Activated CD4-positive, alpha-beta T cell treated with anti-CD3 and anti-CD28 coated beads, Interleukin-2, Interleukin-4, amounts not matched to agents 100 ng/mL and 50 ng/mL, durations not matched to agents 16 hours and 8 hours (primary cell): ENCODE measurements at regions not wholly inside any gene's neighbourhood (a gene's known extent, or its start where the extent isn't known, plus 50 kb on each side); places are given as distances from the start of the nearest gene placed in this dataset.
"Not testable (repeated sequence)": the region's sequence is repeated elsewhere in the genome, so short reads cannot be mapped to it uniquely, and the experiment has no call there.

ENCODE experiments used
- DNase-seq: peaks from one replicate; pipeline ENCODE4 v3.0.0-alpha.2; 2020; ENCODE audit warnings: low spot score

DNA sequence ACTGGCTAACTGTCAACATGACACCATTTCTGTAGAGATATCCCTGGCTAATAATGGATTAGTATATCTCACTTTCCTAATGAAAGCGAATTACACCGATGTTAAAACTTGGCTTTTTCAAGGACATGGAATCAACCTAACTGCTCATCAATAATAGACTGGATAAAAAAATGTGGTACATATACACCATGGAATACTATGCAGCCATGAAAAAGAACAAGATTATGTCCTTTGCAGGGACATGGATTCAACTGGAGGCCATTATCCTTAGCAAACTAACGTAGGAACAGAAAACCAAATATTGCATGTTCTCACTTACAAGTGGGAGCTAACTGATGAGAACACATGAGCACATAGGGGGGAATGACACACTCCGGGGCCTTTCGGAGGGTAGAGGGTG is 62.6 kb downstream of the ZIC1 start:
- no peak for DNase-seq

- DNase-seq = no peak
Measured at GRCh38 chr3:147472846-147473245, 63.7 kb downstream of the ZIC1 start.

DNA sequence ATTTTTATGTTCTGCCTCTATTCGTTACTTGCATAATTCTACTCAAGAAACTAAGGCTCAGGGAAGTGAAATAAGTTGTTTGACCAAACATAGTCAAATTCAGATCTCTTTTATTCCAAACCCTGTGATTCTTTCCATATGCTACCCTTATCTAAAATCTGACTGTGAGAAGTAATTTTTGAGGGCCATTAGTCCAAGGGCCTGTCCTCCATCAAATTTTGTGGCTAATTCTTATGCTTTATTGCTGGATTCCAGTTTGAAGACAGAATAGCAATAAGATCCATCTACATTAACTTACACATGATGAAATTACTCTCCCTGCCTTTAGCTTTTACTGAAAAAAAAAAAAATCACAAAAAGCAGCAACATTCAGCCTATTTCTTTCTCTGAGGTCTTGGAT is 74.0 kb downstream of the ZIC1 start:
- DNase-seq = no peak

DNA sequence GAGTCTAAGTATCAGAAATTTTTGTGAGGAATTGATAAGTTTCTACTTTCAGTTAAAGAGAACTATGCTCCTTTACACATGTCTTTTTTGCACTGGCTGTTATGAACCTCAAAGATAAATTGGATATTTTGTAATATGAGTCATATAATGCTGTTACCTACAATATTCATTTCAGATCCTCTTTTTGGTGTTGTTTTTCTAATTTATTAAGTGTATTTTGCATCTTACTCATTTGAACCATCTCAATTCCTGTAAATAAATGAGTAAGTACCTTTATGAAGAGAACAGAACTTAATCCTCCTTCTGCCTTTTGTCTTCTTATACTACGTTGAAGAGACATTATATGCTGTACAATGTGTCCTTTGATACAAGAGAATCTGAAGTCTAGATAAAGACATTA is 74.4 kb downstream of the ZIC1 start:
- DNase-seq = no peak

DNA sequence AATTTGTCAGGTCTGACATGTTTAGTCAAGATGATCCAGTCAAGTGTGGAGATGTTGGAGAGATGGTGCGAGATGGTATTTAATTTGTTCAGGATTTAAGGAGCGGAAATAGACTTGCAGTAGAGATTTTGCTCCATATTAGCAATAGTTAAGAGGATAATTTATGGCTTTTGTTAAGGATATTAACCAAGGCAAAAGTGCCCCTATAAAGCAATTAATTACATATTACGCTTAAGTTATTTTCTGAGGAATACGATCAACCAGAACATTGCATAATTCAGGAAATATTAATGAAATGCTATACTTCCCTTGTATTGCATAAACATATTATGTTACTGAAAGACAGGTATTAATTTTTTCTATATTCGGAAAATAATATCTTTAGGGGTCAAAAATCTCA is 83.9 kb downstream of the ZIC1 start:
- no peak for DNase-seq

DNA sequence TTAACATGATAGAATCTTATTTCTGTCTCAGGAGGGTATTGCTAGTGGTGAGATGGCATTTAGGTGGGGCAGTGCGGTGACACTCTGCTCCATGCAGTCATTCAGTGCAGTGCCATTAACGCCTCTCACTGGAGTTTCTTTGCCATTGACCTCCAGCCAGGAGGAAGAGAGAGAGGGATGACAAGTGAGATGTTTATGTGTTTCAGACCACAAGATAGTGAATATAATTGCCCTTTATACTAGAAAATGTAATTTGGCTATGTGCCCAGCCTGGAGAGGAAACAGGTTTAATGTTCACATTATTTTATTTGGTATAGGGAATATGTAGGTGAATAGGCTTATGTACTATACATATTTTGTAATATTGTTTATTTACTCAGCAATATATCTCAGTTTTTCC is 84.5 kb downstream of the ZIC1 start:
- DNase-seq = no peak

GRCh38 chr3:147497286-147497685 is 88.1 kb downstream of the ZIC1 start:
- DNase-seq = no peak

DNA sequence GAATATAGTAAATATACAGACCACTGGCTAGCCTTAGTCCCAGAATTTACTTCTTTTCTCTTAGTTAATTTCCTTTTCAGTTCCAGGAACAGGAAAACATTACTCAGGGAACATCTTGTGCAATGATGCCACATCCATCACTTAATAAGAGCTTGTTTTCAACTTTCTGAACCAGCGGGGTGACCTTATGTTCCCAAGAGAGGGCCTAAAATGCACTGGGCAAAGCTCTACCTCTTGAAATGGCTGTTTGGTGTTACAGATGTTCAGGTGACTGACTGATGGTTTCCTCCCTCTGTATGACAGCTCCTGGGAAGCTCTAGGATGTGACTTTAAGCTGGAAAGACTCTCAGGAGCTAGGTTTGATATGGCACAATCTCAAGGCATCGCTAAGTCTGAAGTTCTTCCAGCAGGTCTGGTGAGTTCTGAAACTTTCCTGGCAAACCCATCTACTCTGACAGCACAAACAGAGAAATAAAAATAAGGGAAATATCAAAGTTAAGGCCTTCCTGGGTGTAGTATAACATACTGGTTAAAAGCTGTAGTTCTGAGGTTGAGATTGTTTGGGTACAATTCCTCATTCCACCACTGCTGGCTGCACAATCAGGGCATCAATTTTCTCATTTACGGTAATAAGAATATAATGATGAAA is 98.6 kb downstream of the ZIC1 start:
- DNase-seq = no peak

DNA sequence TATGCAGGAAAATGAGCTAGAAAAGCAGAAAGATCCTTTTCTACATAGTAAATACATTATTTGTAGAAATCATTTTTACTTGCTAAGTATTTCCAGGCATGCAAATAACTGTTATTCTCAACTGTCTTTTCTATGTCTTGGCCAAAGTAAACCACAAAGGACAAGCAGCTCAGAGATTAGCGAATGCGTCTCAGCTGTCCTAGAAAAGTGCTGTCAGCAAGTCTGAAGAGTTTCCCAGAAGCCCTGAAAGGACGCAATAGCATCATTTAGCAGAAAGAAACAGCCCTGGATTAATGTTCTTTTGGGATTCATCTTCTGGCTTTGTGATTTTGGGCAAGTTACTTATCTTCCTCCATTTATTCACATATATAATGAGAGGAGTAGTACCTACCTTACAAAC is 100.3 kb downstream of the ZIC1 start:
- DNase-seq = no peak

GRCh38 chr3:147513785-147514184 is 104.6 kb downstream of the ZIC1 start:
- no peak for DNase-seq

DNA sequence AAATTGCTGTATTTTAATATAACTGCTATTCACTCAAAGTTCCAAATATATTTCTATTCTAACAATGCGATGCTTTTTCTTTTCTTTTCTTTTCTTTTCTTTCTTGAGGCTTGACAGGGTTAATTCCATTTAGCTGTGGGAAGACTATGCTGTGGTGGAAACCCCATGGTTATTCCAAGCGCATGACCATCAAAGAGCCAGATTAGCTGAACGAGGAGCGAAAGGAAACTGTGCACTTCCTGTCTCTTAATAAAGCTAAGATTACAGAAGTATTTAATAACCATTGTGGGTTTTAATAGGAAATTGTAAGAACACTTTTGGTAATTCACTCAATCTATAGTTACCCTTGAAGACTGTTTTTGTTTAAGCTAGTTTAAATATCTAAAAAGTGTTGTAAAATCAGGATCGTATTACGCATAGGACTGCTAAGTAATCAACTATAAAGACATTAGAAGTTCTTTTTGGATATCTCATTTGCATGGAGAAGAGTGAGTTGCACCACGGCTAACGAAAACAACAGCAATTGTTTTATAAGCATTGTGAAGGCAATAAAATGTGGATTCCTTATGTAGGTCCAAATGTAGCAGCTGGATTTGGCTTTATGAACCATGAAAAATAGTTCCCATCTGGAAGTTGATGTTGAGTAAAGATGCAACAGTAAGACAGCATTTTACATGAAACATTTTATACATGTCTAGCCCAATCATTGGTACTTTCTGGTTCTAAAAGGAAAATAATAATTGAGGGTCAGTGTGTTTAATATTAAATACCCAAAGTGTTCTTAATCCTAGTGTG is 105.4 kb downstream of the ZIC1 start:
- DNase-seq = no peak

DNA sequence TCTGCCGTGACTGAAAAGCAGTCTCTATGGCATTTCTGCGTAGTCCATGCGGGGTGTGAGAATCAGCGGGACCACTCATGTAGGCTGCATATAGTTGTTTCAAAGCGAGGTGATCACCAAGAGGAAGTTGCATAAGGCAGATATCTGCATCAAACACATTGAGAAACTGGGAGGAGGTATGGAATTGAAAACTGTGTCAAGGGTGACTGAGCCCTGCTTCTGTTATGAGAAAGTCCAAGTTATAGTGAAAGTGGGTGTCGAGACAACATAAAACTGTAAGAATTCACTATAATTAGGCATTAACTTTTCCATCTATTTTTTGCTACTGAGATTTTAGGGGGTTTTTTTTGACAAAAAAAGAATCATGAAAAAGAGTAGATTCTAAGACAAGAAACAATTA is 109.3 kb downstream of the ZIC1 start:
- DNase-seq = no peak

- DNase-seq = no peak
Measured at GRCh38 chr3:147521646-147522045, 112.5 kb downstream of the ZIC1 start.

GRCh38 chr3:147522780-147523179 is 113.6 kb downstream of the ZIC1 start:
- DNase-seq = not testable (repeated sequence)

GRCh38 chr3:147529551-147529950 is 120.4 kb downstream of the ZIC1 start:
- DNase-seq = no peak

DNA sequence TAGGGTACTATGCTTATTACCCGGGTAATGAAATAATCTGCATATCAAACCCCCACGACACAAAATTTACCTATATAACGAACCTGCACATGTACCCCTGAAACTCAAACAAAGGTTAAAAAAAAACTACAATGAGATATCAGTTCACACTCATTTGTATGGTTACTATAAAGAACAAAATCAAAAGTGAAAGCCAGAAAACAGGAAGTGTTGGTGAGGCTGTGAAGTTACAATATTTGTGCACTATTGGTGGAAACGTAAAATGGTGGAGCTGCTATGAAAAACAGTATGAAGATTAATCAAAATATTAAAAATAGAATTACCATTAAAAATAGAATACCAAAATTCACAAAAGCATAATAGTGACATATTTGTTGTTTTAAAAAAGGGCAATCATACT is 128.9 kb downstream of the ZIC1 start:
- no peak for DNase-seq

DNA sequence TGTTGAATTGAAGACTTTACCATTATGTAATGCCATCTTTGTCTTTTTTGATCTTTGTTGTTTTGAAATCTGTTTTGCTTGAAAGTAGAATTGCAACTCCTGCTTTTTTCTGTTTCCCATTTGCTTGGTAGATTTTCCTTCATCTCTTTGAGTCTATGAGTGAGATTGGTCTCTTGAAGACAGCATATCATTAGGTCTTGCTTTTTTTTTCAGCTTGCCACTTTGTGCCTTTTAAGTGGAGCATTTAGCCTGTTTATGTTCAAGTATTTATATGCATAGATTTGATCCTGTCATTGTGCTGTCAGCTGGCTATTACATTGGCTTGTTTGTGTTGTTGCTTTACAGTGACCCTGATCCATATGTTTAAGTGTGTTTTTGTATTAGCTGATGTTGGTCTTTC is 131.8 kb downstream of the ZIC1 start:
- no peak for DNase-seq

GRCh38 chr3:147544290-147544689 is 135.1 kb downstream of the ZIC1 start:
- DNase-seq = no peak

- no peak for DNase-seq
Measured at GRCh38 chr3:147551491-147551890, 142.3 kb downstream of the ZIC1 start.

GRCh38 chr3:147554332-147554731 is 145.2 kb downstream of the ZIC1 start:
- DNase-seq = no peak

- DNase-seq = no peak
Measured at GRCh38 chr3:147572970-147573340, 163.8 kb downstream of the ZIC1 start.

DNA sequence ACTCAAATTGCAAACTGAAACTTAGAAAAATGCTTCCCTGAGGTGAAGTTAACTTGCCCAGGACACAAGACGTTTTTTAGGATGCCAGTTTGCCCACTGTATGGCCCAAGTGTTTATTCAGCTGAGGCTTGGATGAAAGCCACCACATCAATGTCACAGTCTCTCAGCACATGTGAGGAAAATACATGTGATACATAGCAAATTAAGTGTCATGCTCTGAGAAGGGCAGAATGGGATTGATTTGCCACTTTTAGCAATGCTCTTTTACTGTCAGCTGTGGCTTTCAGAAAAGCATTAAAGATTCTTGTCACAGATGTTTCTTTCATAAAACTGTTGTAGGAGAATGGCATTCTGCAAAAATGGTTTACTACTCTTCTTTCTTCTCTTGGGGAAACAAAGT is 165.5 kb downstream of the ZIC1 start:
- no peak for DNase-seq

DNA sequence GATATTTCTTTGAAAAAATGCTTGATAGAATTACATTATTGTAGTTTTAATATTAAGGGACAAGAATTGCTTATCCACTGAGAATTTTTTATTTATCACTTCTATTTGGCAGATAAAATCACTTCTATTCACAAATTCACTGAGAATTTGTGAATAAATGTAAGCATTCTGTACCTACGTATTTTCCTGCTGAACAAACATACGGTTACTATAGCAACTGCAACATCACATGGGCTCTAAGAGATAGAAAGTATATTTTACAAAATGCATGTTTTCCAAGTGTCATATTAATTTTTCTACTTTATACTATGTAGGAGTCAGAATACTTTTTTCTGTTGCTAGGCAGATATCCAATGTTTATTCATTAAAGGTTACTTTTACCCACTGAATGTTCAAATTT is 166.2 kb downstream of the ZIC1 start:
- DNase-seq = no peak

GRCh38 chr3:147582642-147583041 is 173.5 kb downstream of the ZIC1 start:
- no peak for DNase-seq
